ENCODE measurements at regions not wholly inside any gene's neighbourhood (a gene's known extent, or its start where the extent isn't known, plus 50 kb on each side); places are given as distances from the start of the nearest gene placed in this dataset.

DNA sequence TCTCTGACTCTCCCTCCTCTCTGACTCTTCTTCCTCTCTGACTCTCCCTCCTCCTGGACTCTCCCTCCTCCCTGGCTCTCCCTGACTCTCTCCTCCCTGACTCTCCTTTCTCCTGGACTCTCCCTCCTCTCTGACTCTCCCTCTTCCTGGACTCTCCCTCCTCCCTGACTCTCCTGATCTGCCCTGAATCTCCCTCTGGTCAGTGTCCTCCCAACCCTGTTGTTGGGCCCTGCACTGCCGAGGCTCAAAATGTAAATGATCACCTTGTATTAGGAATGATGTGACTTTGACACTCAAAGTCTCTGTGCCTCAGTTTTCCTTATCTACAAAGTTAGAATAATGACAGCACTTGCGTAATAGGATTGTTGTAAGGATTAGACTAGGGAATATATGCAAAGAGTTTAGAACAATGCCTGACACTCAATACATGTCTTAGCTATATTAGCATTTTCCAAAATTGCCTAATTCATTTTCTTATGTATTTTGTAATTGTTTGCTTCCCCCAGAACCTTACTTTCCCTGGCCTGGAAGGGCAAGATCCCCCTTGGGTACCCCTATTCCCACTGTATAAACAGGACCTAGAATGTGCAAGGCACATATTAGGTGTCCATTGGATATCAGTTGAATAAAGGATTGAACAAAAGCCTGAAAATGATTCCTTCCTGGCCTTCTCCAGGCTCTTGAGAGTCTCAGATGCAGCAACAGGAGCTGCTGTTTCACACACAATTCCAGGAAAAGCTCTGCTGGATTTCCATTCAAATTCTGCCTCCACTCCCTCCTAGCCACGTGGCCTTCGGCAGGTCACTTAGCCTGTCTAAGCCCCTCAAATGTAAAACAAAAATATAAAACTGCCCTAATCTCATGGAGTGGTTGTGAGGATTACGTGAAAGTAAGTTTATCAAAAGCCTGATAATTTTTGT lies 170.1 kb downstream of the INHBB start:
- no peak for DNase-seq (ENCODE audit: low read depth in 2 of 2)

DNA sequence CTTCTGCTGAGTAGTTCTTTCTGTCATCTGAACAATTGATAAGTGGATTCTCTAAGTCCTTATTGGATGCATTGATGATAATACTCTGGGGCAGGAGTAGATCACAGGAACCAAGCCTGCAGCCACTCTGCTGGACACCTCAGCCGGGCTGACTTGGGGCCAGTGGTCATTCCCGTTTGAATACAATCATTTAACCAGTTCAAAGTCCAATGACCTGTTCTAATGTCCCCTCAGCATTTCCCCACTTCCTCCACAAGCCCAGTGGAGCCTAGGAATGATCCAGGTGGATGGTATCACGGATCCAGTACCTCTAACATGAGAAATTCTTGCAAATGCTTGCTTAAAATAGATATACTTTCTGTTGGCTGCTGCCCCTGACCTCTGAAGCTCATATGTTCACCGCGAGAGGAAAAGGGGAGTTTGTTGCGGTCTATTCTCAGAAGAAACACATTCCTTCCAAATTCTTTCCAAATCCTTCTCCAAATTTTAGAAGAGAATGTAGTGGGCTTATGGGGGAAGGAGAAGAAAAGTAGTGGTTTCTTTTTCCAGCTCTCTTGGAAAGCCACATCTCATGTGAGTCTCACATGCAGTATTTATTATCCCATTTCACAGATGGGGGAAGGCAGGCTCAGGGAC lies 170.9 kb downstream of the INHBB start:
- no peak for DNase-seq (ENCODE audit: low read depth in 2 of 2)

DNA sequence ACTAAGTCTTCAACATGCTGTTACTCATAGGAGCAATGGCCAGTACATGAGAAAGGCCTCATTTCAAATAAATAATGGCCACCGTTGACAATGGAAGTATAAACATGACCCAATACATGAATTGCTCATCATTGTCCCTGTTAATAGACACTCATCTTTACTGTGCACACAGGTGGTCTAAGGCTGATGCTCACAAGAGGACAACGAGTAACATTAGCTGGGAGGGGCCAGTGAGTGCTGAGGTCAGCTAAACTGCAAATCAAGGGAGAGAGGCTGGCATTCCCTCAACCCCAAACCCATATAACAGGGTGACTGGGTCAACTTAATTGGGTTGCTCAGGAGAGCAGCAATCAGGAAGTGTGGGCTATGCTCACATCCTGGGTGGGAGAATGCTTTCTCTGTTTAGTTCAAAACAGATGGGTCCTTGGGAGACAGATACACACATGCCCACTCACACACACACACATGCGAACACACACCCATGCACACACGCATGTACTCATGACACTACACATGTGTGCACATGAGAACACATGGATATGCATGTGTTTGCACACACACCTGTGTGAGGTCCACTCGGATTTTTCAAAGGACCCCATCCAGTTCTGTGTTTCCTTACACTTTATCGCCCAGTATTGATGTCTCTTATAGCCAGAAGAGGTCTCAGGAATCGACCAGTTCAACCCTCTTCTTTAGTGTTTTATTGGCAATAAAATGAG lies 172.0 kb downstream of the INHBB start:
- DNase-seq (ENCODE audit: low read depth in 2 of 2) = no peak

DNA sequence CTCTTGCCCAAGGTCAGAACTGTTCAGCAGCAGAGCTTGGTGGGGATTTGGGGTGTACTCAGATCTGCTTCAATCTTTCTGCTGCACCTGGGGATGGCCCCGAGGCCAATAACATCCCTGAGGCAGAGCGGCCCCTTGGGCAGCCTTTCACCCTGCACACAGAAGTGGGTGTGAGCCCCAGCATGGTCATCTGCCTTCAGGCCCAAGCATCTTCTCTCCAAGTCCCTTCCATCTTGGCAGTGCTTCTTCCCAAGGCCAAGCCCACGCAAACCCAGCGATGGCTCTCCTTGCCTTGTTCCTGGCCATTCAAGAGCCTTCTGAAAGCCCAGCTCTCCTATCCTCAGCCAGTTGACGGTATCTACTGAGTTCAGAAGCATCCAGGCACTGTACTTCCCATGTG lies 172.9 kb downstream of the INHBB start:
- no peak for DNase-seq (ENCODE audit: low read depth in 2 of 2)

DNA sequence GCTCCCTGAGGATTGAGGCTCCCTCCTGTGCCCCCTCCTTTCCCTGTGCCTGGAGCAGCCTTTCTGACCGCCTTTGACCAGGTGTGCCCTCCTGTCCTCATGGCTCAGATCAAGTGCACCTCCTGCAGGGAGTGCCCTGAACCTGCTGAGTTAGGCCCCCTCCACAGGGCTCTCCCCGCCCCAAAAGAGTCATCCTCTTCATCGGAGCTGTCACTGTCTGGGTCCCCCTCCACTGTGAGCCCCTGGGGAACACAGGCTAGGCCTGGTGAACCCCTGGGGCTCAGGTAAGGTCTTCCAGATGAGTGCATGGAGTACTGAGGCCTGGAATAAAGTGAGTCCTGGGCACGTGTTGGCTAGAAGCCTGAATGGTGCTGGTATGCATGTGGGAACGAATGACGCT lies 173.5 kb downstream of the INHBB start:
- no peak for DNase-seq (ENCODE audit: low read depth in 2 of 2)

DNA sequence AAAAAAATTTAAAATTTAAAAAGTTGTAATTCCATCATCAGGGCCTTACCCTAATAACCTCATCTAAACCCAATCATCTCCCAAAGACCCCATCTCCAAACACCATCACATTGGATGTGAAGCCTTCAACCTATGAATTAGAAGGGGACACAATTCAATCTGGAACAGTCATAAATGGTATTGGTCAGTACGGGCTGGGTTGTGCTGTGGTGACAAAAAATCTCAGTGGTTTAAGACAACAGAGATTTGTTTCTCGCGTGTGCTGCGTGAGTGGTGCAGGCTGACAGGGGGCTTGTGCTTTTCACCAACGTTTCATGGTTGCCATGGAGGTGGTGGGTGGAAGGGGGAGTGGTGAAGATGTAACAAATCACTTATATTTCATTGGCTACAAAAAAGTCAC lies 174.5 kb downstream of the INHBB start:
- DNase-seq (ENCODE audit: low read depth in 2 of 2) = no peak

DNA sequence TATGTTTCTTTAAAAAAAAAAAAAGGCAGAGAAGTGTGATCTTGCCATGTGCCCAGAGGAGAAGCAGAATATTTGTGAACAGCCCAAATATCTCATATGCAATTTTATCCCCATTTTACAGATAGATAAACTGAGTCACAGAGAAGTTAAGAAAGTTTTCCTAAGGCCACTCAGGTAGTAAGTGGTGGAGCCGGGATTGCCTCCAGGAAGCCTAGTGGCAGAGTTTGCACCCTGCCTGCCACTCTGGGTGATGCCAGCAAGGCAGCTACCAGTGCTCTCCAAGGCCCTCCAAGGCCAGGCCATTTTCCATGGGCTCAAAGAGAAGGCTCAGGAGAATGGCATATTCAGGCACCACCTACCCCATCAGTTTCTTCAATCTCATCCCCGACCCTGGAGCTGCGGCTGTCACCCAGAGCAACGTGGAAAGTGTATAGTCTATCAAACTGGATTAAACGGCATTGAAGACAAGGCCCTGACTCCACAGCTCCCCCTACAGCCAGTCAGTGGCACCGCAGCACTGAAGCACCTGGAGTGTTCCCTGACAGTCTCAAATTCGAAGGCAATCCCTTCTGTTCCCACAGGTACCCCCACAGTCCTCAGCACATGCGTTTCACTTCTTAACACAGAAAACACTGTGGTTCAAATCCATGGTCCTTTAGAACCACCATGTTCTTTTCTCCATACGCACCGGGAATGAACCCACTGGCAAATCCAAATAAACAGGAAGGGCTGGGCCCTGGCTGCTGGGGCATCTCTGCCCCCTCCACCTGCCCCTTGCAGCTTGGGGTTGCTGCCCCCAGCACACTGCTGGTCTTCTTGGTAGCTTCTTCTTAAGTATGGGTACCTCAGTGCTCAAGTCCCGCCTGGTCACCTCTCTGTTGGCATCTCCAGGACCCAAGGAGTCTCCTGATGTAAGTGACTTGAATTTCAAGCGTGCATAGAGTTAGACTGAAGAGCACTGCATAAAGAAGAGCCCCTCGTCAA lies 175.3 kb downstream of the INHBB start:
- DNase-seq (ENCODE audit: low read depth in 2 of 2) = no peak

DNA sequence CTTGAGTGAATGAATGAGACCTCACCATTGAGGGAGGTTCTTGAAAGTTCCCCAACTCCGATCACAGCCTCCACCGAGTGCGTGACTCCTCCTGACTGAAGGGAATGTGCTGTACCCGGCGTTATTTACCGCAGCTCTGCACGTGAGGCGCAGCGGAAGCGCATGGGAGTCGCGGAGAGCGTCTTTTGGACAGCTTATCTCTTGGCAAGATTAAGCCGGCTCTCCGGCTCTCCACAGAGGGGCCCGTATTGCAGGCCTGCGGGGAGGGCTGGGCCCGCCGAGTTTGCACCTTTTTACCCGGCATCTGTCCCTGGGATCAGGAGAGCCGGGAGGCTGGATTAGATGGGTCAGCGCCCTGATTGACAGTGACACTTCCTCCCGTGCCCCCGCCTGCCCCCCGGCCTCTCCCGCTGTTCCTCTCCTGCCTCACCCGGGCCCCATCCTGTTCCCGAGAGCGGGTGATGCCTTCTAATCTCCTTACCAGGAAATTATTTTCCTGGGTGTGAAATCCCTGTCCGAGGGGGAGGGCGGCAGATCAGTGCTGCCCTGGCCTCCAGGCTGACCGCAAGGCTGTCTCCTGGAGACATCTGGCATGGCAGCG lies 176.3 kb downstream of the INHBB start:
- DNase-seq (ENCODE audit: low read depth in 2 of 2) = no peak

DNA sequence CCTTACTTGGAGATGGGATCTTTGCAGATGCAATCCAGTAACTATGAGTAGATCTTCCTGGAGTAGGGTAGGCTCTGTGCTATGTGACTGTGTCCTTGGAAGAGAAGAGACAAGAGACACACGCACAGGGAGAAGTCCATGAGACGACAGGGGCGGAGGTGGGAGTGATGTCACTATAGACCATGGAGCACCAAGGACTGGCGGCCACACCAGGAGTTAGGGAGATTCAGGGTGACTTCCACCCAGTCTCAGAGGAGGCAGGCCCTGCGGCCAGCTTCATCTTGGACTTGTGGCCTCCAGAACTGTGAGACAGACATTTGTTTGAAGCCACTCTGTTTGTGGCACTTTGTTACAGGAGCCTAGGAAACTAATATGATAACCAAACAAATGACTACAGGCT lies 177.8 kb downstream of the INHBB start:
- DNase-seq (ENCODE audit: low read depth in 2 of 2) = no peak

DNA sequence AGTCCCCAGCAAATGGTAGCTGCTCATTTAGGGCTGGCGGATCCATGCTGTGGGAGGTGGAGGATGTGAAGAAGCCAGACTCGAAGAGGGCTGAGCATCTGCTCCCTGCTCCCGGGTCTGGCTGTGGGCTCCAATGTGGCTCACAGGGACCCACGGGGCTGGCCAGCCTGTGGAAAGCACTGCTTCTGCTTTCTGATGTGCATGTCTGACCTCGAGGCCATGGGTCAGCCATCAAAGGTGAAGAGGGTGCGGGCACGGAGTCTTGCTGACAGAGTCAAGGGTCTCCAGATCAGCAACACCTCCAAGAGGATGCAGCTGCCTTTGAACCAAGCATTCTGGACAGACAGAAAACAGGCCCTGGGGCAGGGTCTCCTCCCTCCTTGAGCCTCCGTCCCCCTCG lies 178.2 kb downstream of the INHBB start:
- DNase-seq (ENCODE audit: low read depth in 2 of 2) = no peak

DNA sequence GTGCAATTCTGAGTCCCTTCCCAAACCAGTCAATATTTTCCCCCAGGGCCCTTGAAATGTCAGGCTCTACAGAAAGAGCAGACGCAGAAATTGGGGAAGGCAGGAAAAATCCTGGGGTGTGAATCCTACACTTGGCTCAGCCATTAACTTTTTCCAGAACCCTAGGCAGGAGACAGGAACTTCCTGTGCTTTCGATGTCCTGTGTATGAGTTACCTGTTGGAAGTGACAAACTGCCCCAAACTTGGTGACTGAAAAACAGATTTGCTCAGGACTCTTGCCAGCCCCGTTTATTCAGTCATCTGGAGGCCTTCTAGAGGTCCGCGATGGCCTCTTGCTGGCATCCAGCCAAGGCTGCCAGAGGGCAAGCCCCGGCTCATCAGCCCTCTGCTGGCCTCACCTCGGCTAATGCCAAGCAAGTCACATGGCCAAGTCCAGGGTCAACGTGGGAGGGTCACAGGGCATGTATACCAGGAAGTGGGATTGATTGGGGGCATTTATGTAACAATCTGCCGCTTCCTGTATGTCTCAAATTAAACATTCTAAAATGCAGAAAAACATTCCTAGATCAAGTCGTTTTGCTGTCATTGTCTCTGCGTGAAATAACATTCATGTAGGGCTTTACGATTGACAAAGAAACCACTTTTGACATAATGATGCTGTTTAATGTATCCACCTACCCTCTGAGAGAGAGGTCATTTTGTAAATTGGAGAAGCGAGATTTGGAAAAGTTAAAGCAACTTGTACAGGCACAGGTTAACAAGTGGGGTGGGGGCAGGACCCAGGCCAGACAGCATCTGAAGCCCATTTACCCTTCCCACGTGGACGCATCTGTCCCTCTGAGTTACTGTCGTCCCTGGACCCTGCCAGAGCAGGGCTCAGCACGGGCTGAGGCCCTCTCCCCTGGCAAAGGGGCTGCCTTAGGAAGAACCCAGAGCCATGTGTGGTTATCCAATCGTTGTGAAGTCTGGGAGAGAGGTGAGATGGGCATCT lies 179.4 kb downstream of the INHBB start:
- no peak for DNase-seq (ENCODE audit: low read depth in 2 of 2)

DNA sequence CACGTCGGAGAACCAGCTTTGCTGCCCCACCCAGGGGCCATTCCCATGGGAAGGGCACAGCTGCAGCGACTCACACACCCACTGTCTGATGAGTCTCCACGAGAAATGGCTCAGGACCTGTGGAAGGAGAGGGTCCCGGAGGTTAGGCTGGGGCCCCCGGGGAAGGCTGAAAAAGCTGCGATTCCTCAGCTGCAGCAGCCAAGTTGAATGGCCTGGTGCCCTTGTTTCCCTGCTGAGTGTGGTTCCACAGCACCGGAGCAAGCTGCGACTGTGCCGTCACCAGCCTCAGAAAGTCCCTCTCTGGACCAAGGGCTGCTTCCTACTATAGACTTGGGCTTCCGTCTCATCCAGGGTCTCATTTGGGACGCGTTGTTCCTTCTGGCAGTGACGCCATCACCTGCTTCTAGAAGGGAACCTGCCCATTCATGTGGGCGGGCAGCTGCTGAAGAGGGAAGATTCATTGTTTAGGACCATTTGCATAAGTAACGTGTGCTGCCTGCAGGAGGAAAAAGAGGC lies 180.2 kb downstream of the INHBB start:
- DNase-seq (ENCODE audit: low read depth in 2 of 2) = no peak

DNA sequence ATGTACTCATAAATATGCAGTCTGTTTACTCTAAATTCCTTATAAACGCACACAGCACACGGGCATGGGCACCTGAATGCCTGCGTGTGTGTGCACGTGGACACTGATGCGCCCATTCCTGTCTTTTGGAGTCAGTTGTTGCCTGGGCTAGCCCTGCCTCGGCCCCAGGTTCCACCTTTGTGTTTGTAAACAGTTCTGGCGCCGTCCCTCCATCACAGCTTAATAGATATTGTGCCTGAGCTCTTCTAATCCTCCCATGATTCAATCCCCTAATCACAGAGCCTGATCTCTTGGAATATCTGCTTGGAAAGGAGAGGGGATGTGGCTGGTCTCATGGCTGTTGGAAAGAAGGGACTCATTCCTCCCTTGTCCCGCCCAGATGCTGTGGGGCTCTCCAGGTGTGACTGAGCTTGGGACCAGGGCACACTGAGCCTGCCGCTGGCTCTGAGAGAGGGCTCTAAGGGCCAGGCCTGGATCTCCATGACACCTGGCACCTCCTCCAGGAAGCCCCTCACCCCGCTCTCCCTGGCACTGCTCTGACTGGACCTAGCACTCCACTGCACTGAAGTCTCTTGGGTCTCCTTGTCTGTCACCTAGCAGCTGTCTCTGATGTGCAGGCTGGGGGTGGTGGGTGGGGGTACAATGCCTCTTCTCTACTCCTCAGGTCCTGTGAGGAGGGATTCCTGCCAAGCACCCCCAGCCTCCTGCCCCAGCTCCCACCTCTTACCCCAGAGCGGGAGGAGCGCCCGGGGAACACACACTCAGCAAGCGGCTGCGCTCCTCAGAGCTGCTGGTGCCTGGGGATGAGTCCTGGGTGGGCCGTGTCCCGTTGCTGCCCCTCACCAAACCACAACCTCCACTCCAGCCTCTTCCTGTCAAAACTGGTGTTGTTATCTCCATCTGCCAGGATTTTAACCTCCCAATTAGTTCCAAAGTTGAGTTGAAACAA lies 181.3 kb downstream of the INHBB start:
- DNase-seq (ENCODE audit: low read depth in 2 of 2) = no peak

DNA sequence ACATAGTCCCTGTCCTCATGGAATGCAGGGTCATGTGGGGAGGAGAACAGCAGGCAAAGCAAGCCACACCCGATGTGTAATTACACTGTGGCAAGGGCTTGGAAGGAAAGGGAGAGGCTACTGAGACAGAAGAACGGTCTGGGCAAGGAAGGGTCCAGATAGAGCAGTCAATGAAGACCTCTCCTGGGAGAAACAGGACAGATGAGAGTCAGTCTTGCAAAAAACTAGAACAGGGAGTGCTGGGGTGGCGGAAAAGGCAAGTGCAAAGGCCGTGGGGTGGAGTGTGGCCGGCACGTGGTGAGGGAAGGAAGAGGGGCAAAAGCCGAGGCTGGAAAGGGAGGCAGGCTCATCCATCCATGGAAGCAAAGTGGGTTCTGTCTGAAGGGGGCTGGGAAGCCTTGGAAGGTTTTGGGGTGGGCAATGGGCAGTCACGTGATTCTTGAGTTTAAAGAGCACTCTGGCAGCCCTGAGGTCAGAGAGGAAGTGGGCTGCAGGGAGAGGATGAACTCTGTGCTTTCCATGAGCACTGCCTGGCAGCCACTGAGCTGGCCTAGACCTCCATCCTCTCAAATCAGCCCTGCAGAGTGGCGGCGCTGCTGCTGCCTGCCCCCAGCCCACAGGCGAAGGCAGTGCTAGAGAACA lies 182.2 kb downstream of the INHBB start:
- DNase-seq (ENCODE audit: low read depth in 2 of 2) = no peak

DNA sequence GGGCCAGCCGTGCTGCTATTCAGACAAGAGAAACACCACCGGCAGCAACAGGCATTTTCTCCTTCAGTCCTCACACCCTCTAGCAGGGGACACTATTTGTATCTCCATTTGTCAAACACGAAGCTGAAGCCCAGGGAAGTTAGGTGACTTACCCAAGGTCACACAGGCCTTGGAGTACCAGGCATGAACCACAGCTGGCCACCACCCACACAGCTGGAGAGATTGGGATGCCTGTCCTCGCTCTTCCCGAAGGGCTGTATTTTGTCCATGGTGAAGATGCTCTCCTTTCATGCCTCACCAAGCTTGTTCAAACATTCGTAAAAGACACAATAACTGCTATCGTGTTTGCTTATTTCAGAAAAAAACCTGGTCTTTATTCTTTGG lies 182.7 kb downstream of the INHBB start:
- DNase-seq (ENCODE audit: low read depth in 2 of 2) = no peak

DNA sequence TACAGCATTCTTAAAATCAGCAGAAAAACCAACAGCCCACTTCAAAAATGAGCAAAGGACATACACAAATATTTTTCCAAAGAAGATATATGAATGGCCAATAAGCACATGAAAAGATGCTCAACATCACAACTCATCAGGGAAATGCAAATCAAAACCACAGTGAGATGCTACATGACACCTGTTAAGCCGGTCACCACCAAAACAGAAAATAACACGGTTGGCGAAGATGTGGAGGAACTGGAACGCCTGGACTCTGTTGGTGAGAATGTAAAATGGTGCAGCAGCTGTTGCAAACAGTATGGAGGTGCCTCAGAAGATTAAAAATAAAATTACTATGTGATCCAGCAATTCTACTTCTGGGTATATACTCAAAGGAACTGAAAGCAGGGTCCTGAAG lies 184.8 kb downstream of the INHBB start:
- DNase-seq (ENCODE audit: low read depth in 2 of 2) = no peak

DNA sequence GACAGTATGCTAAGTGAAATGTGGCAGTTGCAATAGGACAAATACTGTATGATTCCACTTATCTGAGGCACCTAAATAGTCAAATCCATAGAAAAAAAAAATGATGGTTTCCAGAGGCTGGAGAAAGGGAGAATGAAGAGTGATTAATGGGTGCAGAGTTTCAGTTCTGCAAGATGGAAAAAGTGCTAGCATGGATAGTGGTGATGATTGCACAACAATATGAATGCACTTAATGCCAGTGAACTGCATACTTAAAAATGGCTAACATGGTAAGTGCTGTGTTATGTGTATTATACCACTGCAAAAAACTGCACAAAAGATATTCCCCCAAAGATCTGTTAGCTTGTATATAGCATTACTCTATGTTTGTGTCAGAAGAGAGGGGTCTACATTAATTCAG lies 185.4 kb downstream of the INHBB start:
- DNase-seq (ENCODE audit: low read depth in 2 of 2) = no peak

Data from stimulated activated CD4-positive, alpha-beta T cell treated with anti-CD3 and anti-CD28 coated beads, Interleukin-1b, Interleukin-23, amount 100 ng/mL, for 1 hour (primary cell).